ENCODE measurements at regions not wholly inside any gene's neighbourhood (a gene's known extent, or its start where the extent isn't known, plus 50 kb on each side); places are given as distances from the start of the nearest gene placed in this dataset.

DNA sequence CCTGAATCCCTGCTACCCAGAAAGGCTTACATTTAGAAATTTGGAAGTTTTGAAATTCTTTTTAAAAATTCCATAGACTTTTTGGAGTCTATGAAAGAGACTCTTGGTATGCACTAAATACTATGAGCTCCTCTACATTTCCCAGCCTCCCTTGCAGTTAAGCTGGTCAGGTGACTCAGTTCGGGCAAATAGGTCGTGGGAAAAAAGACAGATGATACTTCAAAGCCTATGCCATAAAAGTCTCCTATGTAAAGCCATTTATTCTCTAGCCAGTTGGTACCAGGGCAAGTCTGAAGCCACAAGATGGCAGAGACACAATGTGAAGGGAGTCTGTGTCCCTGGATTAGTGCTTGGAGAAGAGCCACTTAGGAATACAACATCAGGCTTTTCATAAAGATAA is 101.8 kb downstream of the BOD1 start:
- no peaks in the 10 kb centered on the region for H3K9me3 ChIP-seq (ENCODE audit: control insufficient read depth in 2 of 3, low read length in 3 of 3)
- H3K4me1 Mint-ChIP-seq: peaks cover 0 to 4% (median 0%) of the 10 kb centered on the region in 7 donors
- H3K36me3 Mint-ChIP-seq: peaks cover 0 to 6% (median 0%) of the 10 kb centered on the region in 5 donors
- POLR2A ChIA-PET: no interaction called here
- no peak overlapping the region for H3K27ac Mint-ChIP-seq
- no peaks in the 10 kb centered on the region for H3K4me1 ChIP-seq (ENCODE audit: control insufficient read depth in 2 of 2, insufficient read depth in 2 of 2, low read length in 2 of 2)
- no peak overlapping the region for H3K4me3 ChIP-seq (ENCODE audit: low read length)
- H3K27me3 ChIP-seq (ENCODE audit: control insufficient read depth in 2 of 2, insufficient read depth in 2 of 2, low read length in 2 of 2): no peaks in the 10 kb centered on the region
- CTCF ChIA-PET: no interaction called here
- ATAC-seq (no peak), DNase-seq (no peak)
- H3K27ac ChIP-seq (ENCODE audit: low read depth, low read length): no peak overlapping the region
- H3K9me3 Mint-ChIP-seq: peaks cover 0 to 13% (median 6%) of the 10 kb centered on the region in 11 donors
- intact Hi-C loops (cut with micrococcal nuclease): no loop called here
- peaks cover 13 to 41% (median 29%) of the 10 kb centered on the region in 5 donors for H3K27me3 Mint-ChIP-seq
- H3K36me3 ChIP-seq (ENCODE audit: control insufficient read depth in 2 of 3, insufficient read depth in 3 of 3, low read length in 3 of 3): no peaks in the 10 kb centered on the region
- H3K4me3 Mint-ChIP-seq: no peak overlapping the region

DNA sequence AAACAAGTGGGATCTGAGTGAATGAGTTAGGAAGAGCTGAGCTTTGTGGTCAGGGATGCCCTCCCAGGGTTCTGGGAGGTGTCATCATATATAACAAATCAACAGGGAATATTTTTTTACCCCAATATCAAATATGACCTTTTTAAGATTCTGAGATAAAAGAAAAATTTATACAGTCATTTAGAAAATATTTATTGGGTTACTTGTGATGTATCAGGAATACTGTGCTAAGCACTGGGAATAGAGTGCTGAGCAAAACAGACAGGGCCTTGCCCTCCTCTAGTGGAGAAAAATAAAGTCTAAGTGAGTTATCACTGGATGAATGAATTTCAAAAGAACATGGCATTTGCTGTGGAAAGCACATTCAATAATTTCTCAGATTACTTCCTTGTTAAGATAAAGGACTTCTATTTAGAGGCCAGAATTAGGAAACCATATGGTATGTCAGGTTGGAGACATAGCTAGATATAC is 102.9 kb downstream of the BOD1 start:
- Histone ChIP-seq H3K4me3 (ENCODE audit: low read length) (no peak overlapping the region), H3K27me3 (ENCODE audit: control insufficient read depth in 2 of 2, insufficient read depth in 2 of 2, low read length in 2 of 2) (no peaks in the 10 kb centered on the region), H3K36me3 (ENCODE audit: control insufficient read depth in 2 of 3, insufficient read depth in 3 of 3, low read length in 3 of 3) (no peaks in the 10 kb centered on the region), H3K4me1 (ENCODE audit: control insufficient read depth in 2 of 2, insufficient read depth in 2 of 2, low read length in 2 of 2) (no peaks in the 10 kb centered on the region), H3K27ac (ENCODE audit: low read depth, low read length) (no peak overlapping the region), H3K9me3 (ENCODE audit: control insufficient read depth in 2 of 3, low read length in 3 of 3) (no peaks in the 10 kb centered on the region)
- Mint-ChIP-seq H3K9me3 (peaks cover 0 to 13% (median 3%) of the 10 kb centered on the region in 11 donors), H3K4me3 (no peak overlapping the region), H3K27me3 (peaks cover 13 to 37% (median 25%) of the 10 kb centered on the region in 5 donors), H3K27ac (no peak overlapping the region), H3K36me3 (peaks cover 0 to 6% (median 0%) of the 10 kb centered on the region in 5 donors), H3K4me1 (peaks cover 0 to 4% (median 0%) of the 10 kb centered on the region in 7 donors)
- POLR2A ChIA-PET: no interaction called here
- CTCF ChIA-PET: no interaction called here
- DNase-seq: no peak
- intact Hi-C loops (cut with micrococcal nuclease): no loop called here
- ATAC-seq: no peak

DNA sequence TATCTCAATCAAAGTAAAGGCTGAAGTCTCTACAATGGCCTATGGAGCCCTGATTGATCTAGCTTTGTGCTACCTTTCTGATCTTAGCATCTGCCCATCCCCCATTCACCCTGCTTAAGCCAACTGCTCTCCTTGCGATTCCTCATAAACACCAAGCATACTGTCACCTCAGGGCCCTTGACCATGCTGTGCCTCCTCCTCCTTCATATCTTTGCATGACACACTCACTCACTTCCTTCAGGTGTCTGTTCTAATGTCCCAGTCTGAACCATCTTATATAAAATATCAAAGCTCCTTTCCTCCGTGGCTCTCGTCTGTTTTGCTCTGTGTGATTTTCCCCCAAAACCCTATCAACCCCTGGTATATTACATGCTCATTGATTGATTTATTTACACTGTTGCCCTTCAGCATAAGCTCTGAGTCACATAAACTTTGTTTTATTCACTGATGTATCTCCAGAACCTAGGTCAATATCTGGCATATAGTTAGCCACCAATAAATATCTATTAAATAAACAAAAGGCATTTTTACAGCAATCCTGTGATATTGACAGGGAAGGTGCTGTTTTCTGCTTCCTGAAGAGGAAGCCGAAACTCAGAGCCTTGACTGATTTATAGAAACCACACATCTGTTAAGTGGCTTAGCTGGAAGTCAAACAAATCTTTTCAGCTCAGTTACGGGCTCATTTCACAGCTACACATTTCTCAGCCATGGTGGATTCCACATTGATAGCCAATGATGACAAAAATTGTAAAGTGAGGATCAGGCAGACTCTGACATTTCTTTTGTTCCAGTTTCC is 103.6 kb downstream of the BOD1 start:
- Mint-ChIP-seq H3K9me3 (peaks cover 0 to 8% (median 3%) of the 10 kb centered on the region in 11 donors), H3K27ac (no peak overlapping the region), H3K4me3 (no peak overlapping the region), H3K4me1 (peaks cover 0 to 4% (median 0%) of the 10 kb centered on the region in 7 donors), H3K36me3 (peaks cover 0 to 6% (median 0%) of the 10 kb centered on the region in 5 donors), H3K27me3 (peaks cover 13 to 33% (median 25%) of the 10 kb centered on the region in 5 donors)
- ChIA-PET CTCF (no interaction called here), POLR2A (no interaction called here)
- ATAC-seq (no peak), DNase-seq (no peak)
- Histone ChIP-seq H3K4me1 (ENCODE audit: control insufficient read depth in 2 of 2, insufficient read depth in 2 of 2, low read length in 2 of 2) (no peaks in the 10 kb centered on the region), H3K4me3 (ENCODE audit: low read length) (no peak overlapping the region), H3K9me3 (ENCODE audit: control insufficient read depth in 2 of 3, low read length in 3 of 3) (no peaks in the 10 kb centered on the region), H3K27me3 (ENCODE audit: control insufficient read depth in 2 of 2, insufficient read depth in 2 of 2, low read length in 2 of 2) (no peaks in the 10 kb centered on the region), H3K27ac (ENCODE audit: low read depth, low read length) (no peak overlapping the region), H3K36me3 (ENCODE audit: control insufficient read depth in 2 of 3, insufficient read depth in 3 of 3, low read length in 3 of 3) (no peaks in the 10 kb centered on the region)
- intact Hi-C loops (cut with micrococcal nuclease): no loop called here

DNA sequence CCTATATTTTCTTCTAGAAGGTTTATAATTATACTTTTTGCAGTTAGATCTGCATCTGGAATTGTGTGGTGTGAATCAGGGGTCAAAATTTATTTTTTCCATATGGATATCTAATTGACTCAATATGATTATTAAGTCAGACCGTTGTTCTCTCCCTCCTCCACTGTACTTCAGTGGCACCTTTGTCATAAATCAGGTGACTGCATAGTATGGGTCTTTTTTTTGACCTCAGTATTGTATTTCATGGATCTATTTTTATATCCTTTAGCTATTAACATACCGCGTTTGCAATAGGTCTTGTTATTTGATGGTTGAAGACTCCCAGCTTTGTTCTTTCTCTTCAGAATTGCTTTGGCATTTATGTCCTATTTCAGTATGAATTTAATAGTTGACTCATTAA is 107.4 kb downstream of the BOD1 start:
- CTCF ChIA-PET: no interaction called here
- H3K36me3 ChIP-seq (ENCODE audit: control insufficient read depth in 2 of 3, insufficient read depth in 3 of 3, low read length in 3 of 3): no peaks in the 10 kb centered on the region
- no peak for DNase-seq
- peaks cover 0 to 7% (median 0%) of the 10 kb centered on the region in 3 experiments for H3K9me3 ChIP-seq (ENCODE audit: control insufficient read depth in 2 of 3, low read length in 3 of 3)
- no peaks in the 10 kb centered on the region for H3K4me1 ChIP-seq (ENCODE audit: control insufficient read depth in 2 of 2, insufficient read depth in 2 of 2, low read length in 2 of 2)
- H3K27me3 Mint-ChIP-seq: peaks cover 13 to 33% (median 25%) of the 10 kb centered on the region in 5 donors
- H3K36me3 Mint-ChIP-seq: peaks cover 0 to 6% (median 0%) of the 10 kb centered on the region in 5 donors
- no peak overlapping the region for H3K4me3 ChIP-seq (ENCODE audit: low read length)
- H3K27me3 ChIP-seq (ENCODE audit: control insufficient read depth in 2 of 2, insufficient read depth in 2 of 2, low read length in 2 of 2): no peaks in the 10 kb centered on the region
- H3K27ac ChIP-seq (ENCODE audit: low read depth, low read length): no peak overlapping the region
- intact Hi-C loops (cut with micrococcal nuclease): no loop called here
- POLR2A ChIA-PET: no interaction called here
- peaks cover 0 to 4% (median 0%) of the 10 kb centered on the region in 7 donors for H3K4me1 Mint-ChIP-seq
- peaks cover 0 to 16% (median 6%) of the 10 kb centered on the region in 11 donors for H3K9me3 Mint-ChIP-seq
- H3K4me3 Mint-ChIP-seq: no peak overlapping the region
- H3K27ac Mint-ChIP-seq: no peak overlapping the region
- no peak for ATAC-seq

DNA sequence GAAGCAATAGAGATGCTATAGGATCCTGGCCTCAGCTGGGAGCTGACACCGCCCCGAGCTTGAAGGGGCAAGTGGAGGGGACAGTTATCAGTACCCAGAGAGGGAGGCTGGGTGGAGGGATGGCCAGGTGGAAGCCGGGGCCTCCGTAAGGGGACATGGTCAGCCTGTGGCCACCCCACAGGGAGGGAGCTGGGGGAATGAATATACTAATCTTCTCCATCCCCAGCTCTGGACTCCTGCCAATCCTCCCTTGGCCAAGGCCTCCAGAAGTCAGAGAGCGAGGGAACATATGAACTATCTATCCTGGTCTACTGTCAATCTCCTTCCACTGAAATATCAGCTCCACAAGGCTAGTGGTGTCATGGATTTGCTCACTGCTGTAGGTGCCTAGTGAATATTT is 109.3 kb downstream of the BOD1 start:
- ChIA-PET CTCF (no interaction called here), POLR2A (no interaction called here)
- DNase-seq (no peak), ATAC-seq (no peak)
- intact Hi-C loops (cut with micrococcal nuclease): no loop called here
- no peaks in the 10 kb centered on the region for H3K4me1 ChIP-seq (ENCODE audit: control insufficient read depth in 2 of 2, insufficient read depth in 2 of 2, low read length in 2 of 2)
- no peaks in the 10 kb centered on the region for H3K36me3 ChIP-seq (ENCODE audit: control insufficient read depth in 2 of 3, insufficient read depth in 3 of 3, low read length in 3 of 3)
- peaks cover 5 to 23% (median 12%) of the 10 kb centered on the region in 5 donors for H3K27me3 Mint-ChIP-seq
- peaks cover 0 to 7% (median 0%) of the 10 kb centered on the region in 3 experiments for H3K9me3 ChIP-seq (ENCODE audit: control insufficient read depth in 2 of 3, low read length in 3 of 3)
- no peak overlapping the region for H3K27ac Mint-ChIP-seq
- H3K27ac ChIP-seq (ENCODE audit: low read depth, low read length): no peak overlapping the region
- H3K27me3 ChIP-seq (ENCODE audit: control insufficient read depth in 2 of 2, insufficient read depth in 2 of 2, low read length in 2 of 2): no peaks in the 10 kb centered on the region
- no peak overlapping the region for H3K4me3 Mint-ChIP-seq
- peaks cover 0 to 4% (median 0%) of the 10 kb centered on the region in 5 donors for H3K36me3 Mint-ChIP-seq
- H3K4me1 Mint-ChIP-seq: no peaks in the 10 kb centered on the region
- peaks cover 0 to 15% (median 6%) of the 10 kb centered on the region in 11 donors for H3K9me3 Mint-ChIP-seq
- H3K4me3 ChIP-seq (ENCODE audit: low read length): no peak overlapping the region

DNA sequence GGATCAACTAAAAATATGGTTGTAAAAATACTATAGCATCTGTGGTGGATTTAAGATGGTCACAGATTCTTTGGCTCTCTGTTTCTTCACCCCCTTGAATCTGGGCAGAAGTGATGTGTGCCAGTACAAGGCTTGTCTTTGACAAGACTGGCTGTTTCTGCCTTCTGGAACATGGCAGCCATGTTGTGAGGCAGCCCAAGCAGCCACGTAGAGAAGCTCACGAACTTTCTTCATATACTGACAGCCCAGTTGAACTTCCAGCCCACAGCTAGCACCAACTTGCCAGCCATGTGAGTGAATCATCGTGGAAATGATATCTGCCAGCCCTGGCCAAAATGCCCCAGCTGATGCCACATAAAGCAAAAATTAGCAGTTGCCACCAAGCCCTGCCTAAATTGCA is 110.8 kb downstream of the BOD1 start:
- peaks cover 0 to 20% (median 5%) of the 10 kb centered on the region in 5 donors for H3K27me3 Mint-ChIP-seq
- no peaks in the 10 kb centered on the region for H3K27me3 ChIP-seq (ENCODE audit: control insufficient read depth in 2 of 2, insufficient read depth in 2 of 2, low read length in 2 of 2)
- no peaks in the 10 kb centered on the region for H3K4me1 ChIP-seq (ENCODE audit: control insufficient read depth in 2 of 2, insufficient read depth in 2 of 2, low read length in 2 of 2)
- POLR2A ChIA-PET: no interaction called here
- no peaks in the 10 kb centered on the region for H3K4me1 Mint-ChIP-seq
- no peak overlapping the region for H3K4me3 Mint-ChIP-seq
- DNase-seq: no peak
- intact Hi-C loops (cut with micrococcal nuclease): no loop called here
- CTCF ChIA-PET: no interaction called here
- peaks cover 0 to 7% (median 0%) of the 10 kb centered on the region in 3 experiments for H3K9me3 ChIP-seq (ENCODE audit: control insufficient read depth in 2 of 3, low read length in 3 of 3)
- H3K4me3 ChIP-seq (ENCODE audit: low read length): no peak overlapping the region
- ATAC-seq: no peak
- peaks cover 0 to 15% (median 6%) of the 10 kb centered on the region in 11 donors for H3K9me3 Mint-ChIP-seq
- H3K36me3 ChIP-seq (ENCODE audit: control insufficient read depth in 2 of 3, insufficient read depth in 3 of 3, low read length in 3 of 3): no peaks in the 10 kb centered on the region
- peaks cover 0 to 4% (median 0%) of the 10 kb centered on the region in 5 donors for H3K36me3 Mint-ChIP-seq
- H3K27ac Mint-ChIP-seq: no peak overlapping the region
- H3K27ac ChIP-seq (ENCODE audit: low read depth, low read length): no peak overlapping the region

DNA sequence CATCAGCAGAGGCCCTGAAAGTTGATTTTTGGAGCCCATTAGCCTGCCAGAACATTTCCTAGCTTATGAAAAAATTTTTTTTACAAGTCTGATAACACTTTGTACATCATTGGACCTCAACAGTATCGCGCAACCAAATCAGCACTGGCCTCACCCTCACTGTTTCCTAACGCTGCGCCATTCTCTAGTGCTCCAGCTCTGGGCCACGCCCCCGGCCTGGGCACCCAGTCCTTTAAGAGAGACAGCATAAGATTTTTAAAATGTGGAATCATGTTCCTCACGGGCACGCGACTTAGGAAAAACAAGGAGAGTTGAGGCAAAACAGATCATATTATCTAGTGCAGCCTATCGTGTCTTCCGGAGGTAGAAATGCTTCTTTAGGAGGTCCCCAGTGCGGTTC is 114.5 kb downstream of the BOD1 start:
- Histone ChIP-seq H3K36me3 (ENCODE audit: control insufficient read depth in 2 of 3, insufficient read depth in 3 of 3, low read length in 3 of 3) (no peaks in the 10 kb centered on the region), H3K9me3 (ENCODE audit: control insufficient read depth in 2 of 3, low read length in 3 of 3) (peaks cover 0 to 7% (median 0%) of the 10 kb centered on the region in 3 experiments), H3K27me3 (ENCODE audit: control insufficient read depth in 2 of 2, insufficient read depth in 2 of 2, low read length in 2 of 2) (no peaks in the 10 kb centered on the region), H3K4me3 (ENCODE audit: low read length) (no peak overlapping the region), H3K27ac (ENCODE audit: low read depth, low read length) (no peak overlapping the region), H3K4me1 (ENCODE audit: control insufficient read depth in 2 of 2, insufficient read depth in 2 of 2, low read length in 2 of 2) (no peaks in the 10 kb centered on the region)
- DNase-seq: no peak
- intact Hi-C loops (cut with micrococcal nuclease): no loop called here
- Mint-ChIP-seq H3K27ac (no peak overlapping the region), H3K9me3 (peaks cover 0 to 13% (median 5%) of the 10 kb centered on the region in 11 donors), H3K36me3 (peaks cover 0 to 3% (median 0%) of the 10 kb centered on the region in 5 donors), H3K27me3 (peaks cover 0 to 28% (median 0%) of the 10 kb centered on the region in 5 donors), H3K4me1 (peaks cover 0 to 1% (median 0%) of the 10 kb centered on the region in 7 donors), H3K4me3 (no peak overlapping the region)
- CTCF ChIA-PET: no interaction called here
- POLR2A ChIA-PET: no interaction called here
- no peak for ATAC-seq
